GM23338 (cell line): ENCODE measurements at regions not wholly inside any gene's neighbourhood (a gene's known extent, or its start where the extent isn't known, plus 50 kb on each side); places are given as distances from the start of the nearest gene placed in this dataset.

Experiments
- ATAC-seq: fragments of 200-7000 bp; cut with Tn5 transposase; 3 replicates; pipeline ENCODE4 v1.9.1; 2020
- DNase-seq: peaks from one replicate; pipeline ENCODE4 v3.0.0-alpha.2; 2015; ENCODE audit warnings: low spot score
- H2AFZ ChIP-seq: fragments of 200-600 bp; sonication (generic); 2 replicates; pipeline ENCODE4 v1.8.0; 2016; ENCODE audit warnings: antibody characterized with exemption, mild to moderate bottlenecking, moderate library complexity
- H3F3A ChIP-seq: fragments of 200-600 bp; sonication (generic); replicated peaks from 2 replicates; pipeline ENCODE4 v1.8.0; 2017; ENCODE audit warnings: antibody characterized with exemption, mixed run types, low read depth
- H3K27ac ChIP-seq: fragments of 200-600 bp; sonication (generic); 2 replicates; pipeline ENCODE4 v1.6.1; 2016; ENCODE audit warnings: low read depth
- H3K27me3 ChIP-seq: fragments of 200-600 bp; sonication (generic); 2 replicates; pipeline ENCODE4 v1.8.0; 2016; ENCODE audit warnings: mild to moderate bottlenecking, mixed run types, moderate library complexity; ENCODE audit not compliant: insufficient read depth
- H3K36me3 ChIP-seq: fragments of 200-600 bp; sonication (generic); 2 replicates; pipeline ENCODE4 v1.8.0; 2016; ENCODE audit warnings: mild to moderate bottlenecking; ENCODE audit not compliant: insufficient read depth
- H3K4me1 ChIP-seq: fragments of 200-600 bp; sonication (generic); 2 replicates; pipeline ENCODE4 v1.8.0; 2016; ENCODE audit warnings: mild to moderate bottlenecking, moderate library complexity; ENCODE audit not compliant: insufficient read depth
- H3K4me2 ChIP-seq: fragments of 200-600 bp; sonication (generic); 2 replicates; pipeline ENCODE4 v1.7.1; 2017; ENCODE audit warnings: mixed run types
- H3K4me3 ChIP-seq: fragments of 200-600 bp; sonication (generic); 2 replicates; pipeline ENCODE4 v1.6.1; 2016; ENCODE audit warnings: mixed run types
- H3K79me2 ChIP-seq: fragments of 200-600 bp; sonication (generic); replicated peaks from 2 replicates; pipeline ENCODE4 v1.8.0; 2017; ENCODE audit warnings: mild to moderate bottlenecking; ENCODE audit not compliant: insufficient read depth
- H3K9me2 ChIP-seq: fragments of 200-600 bp; sonication (generic); 2 replicates; pipeline ENCODE4 v1.8.0; 2017; ENCODE audit not compliant: insufficient read depth
- H4K20me1 ChIP-seq: fragments of 200-600 bp; sonication (generic); replicated peaks from 2 replicates; pipeline ENCODE4 v1.8.0; 2017; ENCODE audit warnings: mild to moderate bottlenecking; ENCODE audit not compliant: insufficient read depth
- H3K27ac Mint-ChIP-seq: 2 replicates; pipeline ENCODE4 v1.8.0; 2020; ENCODE audit warnings: inconsistent platforms, mild to moderate bottlenecking, moderate library complexity, mixed read lengths
- H3K27me3 Mint-ChIP-seq: 3 replicates; pipeline ENCODE4 v1.8.0; 2022; ENCODE audit warnings: low read depth, mild to moderate bottlenecking, moderate library complexity, mixed read lengths, inconsistent platforms; ENCODE audit not compliant: insufficient read depth, poor library complexity
- H3K36me3 Mint-ChIP-seq: 3 replicates; pipeline ENCODE4 v1.8.0; 2021; ENCODE audit warnings: low read depth, mild to moderate bottlenecking, inconsistent platforms, moderate library complexity, mixed read lengths
- H3K4me1 Mint-ChIP-seq: 3 replicates; pipeline ENCODE4 v1.8.0; 2020; ENCODE audit warnings: mild to moderate bottlenecking, inconsistent platforms, mixed read lengths
- H3K4me3 Mint-ChIP-seq: 3 replicates; pipeline ENCODE4 v1.8.0; 2021; ENCODE audit warnings: moderate library complexity, mild to moderate bottlenecking, inconsistent platforms, mixed read lengths
- H3K9me3 Mint-ChIP-seq: 3 replicates; pipeline ENCODE4 v1.8.0; 2020; ENCODE audit warnings: moderate library complexity, mild to moderate bottlenecking, inconsistent platforms, mixed read lengths
- CTCF ChIP-seq, 2 experiments: fragments of 200-600 bp in 1 of 2; sonication (generic) in 1 of 2; conservative IDR thresholded peaks; 2 replicates each; pipeline versions ENCODE4 v1.5.1 to v1.6.1; 2016 to 2017; ENCODE audit warnings: antibody characterized with exemption in 2 of 2, low read depth in 2 of 2, mild to moderate bottlenecking in 2 of 2, moderate library complexity in 1 of 2
- ETS1 ChIP-seq: IDR thresholded peaks from 2 replicates; pipeline ENCODE4 v1.6.1; 2016; ENCODE audit warnings: antibody characterized with exemption
- EZH2 ChIP-seq: fragments of 200-600 bp; sonication (generic); IDR thresholded peaks from one replicate; pipeline ENCODE4 v1.8.0; 2017; ENCODE audit warnings: antibody characterized with exemption, mild to moderate bottlenecking, low read depth; ENCODE audit not compliant: unreplicated experiment
- EZH2phosphoT487 ChIP-seq: fragments of 200-600 bp; sonication (generic); IDR thresholded peaks from one replicate; pipeline ENCODE4 v1.8.1; 2018; ENCODE audit warnings: antibody characterized with exemption; ENCODE audit not compliant: unreplicated experiment
- JUNB ChIP-seq: IDR thresholded peaks from one replicate; pipeline ENCODE4 v1.6.1; 2016; ENCODE audit warnings: antibody characterized with exemption; ENCODE audit not compliant: unreplicated experiment
- POLR2AphosphoS5 ChIP-seq: IDR thresholded peaks from 2 replicates; pipeline ENCODE4 v1.6.1; 2016; ENCODE audit warnings: antibody characterized with exemption, low read depth
- REST ChIP-seq: IDR thresholded peaks from one replicate; pipeline ENCODE4 v1.6.1; 2018; ENCODE audit warnings: antibody characterized with exemption; ENCODE audit not compliant: unreplicated experiment
- STAT1 ChIP-seq: IDR thresholded peaks from one replicate; pipeline ENCODE4 v1.6.1; 2016; ENCODE audit warnings: antibody characterized with exemption; ENCODE audit not compliant: unreplicated experiment
- ZNF114 ChIP-seq: fragments of 250-450 bp; sonication (Bioruptor Pico); IDR thresholded peaks from 2 replicates; pipeline ENCODE4 v1.5.0; 2020; ENCODE audit warnings: mild to moderate bottlenecking, moderate library complexity
- ZNF331 ChIP-seq: fragments of 250-450 bp; sonication (Bioruptor Pico); IDR thresholded peaks from 2 replicates; pipeline ENCODE4 v1.5.0; 2020; ENCODE audit warnings: low read depth, mild to moderate bottlenecking, moderate library complexity
- ZNF462 ChIP-seq: fragments of 250-450 bp; sonication (Bioruptor Pico); IDR thresholded peaks from 2 replicates; pipeline ENCODE4 v1.5.0; 2020; ENCODE audit warnings: mild to moderate bottlenecking, moderate library complexity

- no peaks in the 10 kb centered on the region for H3F3A ChIP-seq
- H3K79me2 ChIP-seq = no peaks in the 10 kb centered on the region
- H3K4me3 ChIP-seq = no peak overlapping the region
- no peaks in the 10 kb centered on the region for H3K4me1 ChIP-seq
- no peaks in the 10 kb centered on the region for H3K36me3 ChIP-seq
- TF ChIP-seq ZNF462 (CRISPR knock-in tag) = no peak
- no peak for TF ChIP-seq ZNF331
- no peak for TF ChIP-seq EZH2
- no peak for TF ChIP-seq EZH2phosphoT487
- no peak for TF ChIP-seq JUNB
- TF ChIP-seq ETS1 = no peak
- no peak for TF ChIP-seq CTCF (conservative IDR thresholded peaks at IDR 0.05; ENCODE audit: low read depth in 2 of 2)
- no peak for TF ChIP-seq REST
- TF ChIP-seq POLR2AphosphoS5 = no peak
- TF ChIP-seq ZNF114 (CRISPR knock-in tag) = no peak
- no peak for TF ChIP-seq STAT1
- Mint-ChIP-seq H3K36me3 (no peaks in the 10 kb centered on the region), H3K4me1 (no peaks in the 10 kb centered on the region), H3K27me3 (no peaks in the 10 kb centered on the region), H3K4me3 (no peak overlapping the region), H3K27ac (no peak overlapping the region), H3K9me3 (peaks cover 12% of the 10 kb centered on the region)
- no peaks in the 10 kb centered on the region for H3K27me3 ChIP-seq
- no peaks in the 10 kb centered on the region for H4K20me1 ChIP-seq
- no peak overlapping the region for H3K4me2 ChIP-seq
- H3K9me2 ChIP-seq = peaks cover 10% of the 10 kb centered on the region
- ATAC-seq (no peak), DNase-seq (no peak)
- no peak overlapping the region for H2AFZ ChIP-seq
- no peak overlapping the region for H3K27ac ChIP-seq
These were observed 223.2 kb upstream of the COBL start for GRCh38 chr7:51539840-51540239.
